NK-92 (cell line): ENCODE measurements at regions not wholly inside any gene's neighbourhood (a gene's known extent, or its start where the extent isn't known, plus 50 kb on each side); places are given as distances from the start of the nearest gene placed in this dataset.

Source experiments
- DNase-seq: peaks from one replicate; lab custom pipeline; 2025; ENCODE audit not compliant: unreplicated experiment; lab: John Stamatoyannopoulos, UW

DNA sequence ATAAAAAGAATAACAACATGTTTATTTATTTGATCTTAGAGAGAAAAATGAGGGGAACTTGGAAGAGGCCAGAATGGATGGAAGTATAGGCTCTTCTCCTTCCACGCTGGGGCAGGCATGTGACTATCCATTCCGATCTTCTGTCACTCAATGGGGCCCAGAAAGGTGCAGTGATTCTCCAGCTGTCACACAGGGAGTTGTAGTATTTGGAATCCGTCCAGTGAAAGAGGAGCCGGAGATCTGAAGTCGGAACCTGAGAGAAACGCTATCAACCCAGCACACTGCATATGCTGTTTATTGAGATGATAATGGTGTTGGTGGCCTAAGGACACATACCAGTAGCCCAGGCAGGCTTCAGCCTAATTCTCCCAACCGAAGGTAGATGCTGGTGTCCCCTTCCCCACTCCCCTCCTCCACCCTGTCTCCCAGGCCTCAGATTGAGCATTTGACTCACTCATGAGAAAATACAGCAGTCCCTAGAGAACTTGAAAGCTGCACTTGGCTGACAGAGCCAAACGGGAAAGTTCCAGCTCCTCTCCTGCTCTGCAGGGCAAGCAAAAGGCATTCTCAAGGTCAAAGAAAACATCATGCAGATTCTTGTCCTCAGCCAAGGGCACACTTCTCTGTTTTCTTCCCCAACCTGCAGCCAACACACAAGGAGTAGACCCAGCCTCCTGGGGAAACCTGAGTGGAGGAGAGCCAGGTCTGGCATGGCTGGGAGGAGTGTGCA is 100.4 kb downstream of the IRF2BPL start:
- no peak for DNase-seq

DNA sequence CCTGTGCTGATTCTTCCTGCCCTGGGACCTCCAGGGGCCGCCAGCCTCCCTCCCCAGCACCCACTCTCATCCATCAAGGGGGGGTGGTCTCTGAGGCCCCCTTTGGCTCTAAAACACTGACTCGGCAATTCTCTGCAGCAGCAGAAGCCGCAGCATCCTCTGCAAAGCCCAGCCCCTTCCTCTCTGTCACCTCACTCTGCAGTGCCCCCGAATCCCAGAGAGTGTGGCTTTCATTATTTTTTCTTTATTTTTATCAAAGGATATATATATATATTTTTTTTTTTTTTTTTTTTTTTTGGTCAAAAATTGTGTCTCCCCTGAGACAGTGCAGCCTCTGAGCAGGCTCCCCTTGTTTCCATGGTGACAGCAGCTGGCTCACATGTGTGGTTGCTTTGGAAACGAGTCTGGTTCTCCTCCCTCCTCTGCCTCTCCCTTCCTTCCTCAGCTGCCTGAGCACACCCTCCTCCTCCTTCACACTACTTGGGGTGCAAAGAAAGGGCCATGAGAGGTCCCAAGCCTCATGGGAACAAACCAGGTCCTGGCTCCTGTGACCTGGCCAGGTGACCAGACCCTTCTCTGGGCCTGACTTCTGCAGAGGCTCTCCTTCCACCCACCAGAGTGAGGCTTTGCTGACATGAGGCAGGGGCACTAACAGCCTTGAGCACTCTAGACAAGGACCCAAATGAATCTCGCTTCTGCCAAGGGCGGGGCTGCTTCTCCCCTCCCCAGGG is 100.5 kb downstream of the LRRC74A start:
- DNase-seq: no peak

DNA sequence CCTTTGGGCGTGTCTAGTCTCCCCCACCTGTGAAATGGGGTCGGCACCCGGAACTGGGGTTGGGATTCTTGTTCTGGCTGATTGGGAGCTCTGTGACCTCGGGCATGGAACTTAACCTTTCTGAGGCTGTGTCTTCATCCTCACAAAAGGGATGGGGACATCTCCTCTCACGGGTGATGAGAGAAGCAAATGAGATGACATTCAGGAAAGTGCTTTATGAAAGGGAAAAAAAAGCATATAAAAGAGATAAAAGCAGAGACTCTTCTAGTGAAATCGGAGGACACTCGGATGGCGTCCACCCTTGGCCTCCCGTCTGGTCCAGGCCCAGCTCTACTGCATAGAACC is 98.9 kb downstream of the LRRC74A start:
- no peak for DNase-seq

DNA sequence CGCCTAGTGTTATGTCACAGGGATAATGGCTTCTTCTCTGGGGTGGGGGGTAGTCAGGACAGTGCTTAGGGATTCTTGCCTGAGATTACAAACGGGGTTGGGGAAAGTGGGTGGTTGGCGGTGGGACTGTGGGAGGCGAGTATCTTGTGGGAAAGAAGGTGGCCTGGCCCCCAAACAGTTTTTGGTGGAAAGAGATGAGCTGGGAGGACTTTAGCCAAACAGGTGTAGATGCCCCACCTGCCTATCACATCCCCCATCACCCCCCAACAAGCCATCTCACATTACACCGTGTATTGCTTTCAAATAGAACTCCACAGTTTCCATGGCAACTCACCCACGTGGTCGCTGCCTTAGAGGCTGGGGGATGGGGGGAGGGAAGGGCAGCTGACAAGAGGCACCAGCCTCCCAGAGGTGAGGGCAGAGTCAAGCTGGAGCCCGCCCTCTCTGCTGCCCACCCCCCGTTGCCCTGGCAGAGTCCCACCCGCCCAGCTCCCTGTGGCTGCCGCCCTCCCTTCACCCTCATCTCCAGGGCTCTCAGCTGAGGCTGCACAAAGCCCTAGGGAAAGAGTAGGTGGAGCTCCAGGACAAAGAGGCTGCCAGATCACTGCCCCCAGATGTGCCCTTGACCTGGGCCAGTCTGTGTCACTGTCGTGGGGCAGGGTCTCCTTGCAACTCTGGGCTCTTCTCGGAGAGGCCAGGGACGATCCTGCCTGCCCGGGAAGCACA is 98.3 kb downstream of the LRRC74A start:
- DNase-seq: no peak

DNA sequence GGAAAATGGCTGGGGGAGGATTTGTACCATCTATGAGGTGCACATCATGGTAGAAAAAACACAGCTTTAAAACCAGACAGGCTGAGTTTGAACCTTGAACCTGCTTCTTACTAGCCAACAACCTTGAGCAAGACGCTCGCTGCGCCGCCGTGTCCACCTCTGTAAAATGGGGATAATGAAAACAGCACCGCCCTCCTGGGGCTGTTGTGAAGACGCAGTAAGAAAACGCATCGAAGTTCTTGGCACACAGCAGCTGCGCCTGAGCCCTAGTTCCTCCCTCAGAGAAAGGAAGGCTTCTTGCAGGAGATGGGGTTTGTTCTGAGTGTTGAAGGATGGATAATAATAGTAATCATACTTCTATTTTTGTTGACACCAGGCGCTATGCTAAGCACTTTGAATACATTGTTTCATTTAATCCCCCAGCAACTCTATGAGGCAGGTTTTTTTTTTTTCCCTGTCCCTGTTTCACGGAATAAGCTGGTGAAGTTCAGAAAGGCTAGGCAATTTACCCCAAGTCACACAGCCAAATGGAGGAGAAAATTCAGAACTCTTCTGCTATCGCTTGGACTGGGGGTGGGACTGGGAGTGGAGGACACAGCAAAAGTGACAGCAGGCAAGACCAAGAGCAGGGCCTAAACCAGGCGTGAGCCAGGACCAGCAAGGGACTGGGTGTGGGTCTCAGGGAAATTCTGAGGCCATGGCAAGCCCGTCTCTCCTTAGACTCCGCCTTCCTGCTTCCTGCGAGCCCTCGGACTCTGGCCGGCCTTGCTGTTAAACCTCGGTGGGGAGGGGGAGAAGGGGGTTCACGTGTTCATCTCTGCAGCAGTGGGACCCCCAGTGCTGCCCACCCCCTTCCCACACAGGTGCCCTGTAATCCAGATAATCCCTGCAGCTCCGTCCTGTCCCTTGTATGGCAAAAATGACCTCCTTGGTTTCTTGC is 97.5 kb downstream of the LRRC74A start:
- no peak for DNase-seq

DNA sequence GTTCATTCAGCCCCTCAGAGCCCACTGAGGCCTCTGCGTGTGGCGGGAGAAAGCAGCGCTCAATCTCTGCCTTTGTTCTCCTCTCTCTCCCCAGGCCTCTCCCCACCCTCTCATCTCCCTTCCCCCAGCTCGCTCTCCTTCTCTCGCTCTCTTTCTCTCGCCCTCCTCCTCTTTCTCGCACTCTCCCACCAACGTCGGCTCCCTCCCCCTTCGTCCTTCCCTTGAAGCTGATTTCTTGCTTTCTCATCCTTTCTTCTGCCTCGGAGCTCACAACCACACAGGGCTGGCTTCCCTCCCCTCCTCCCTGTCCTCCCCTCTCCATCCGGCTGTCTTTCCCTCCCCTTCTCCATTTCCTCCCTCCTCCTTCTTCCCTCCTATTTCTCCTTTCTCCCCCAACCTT is 96.4 kb downstream of the LRRC74A start:
- DNase-seq: no peak

DNA sequence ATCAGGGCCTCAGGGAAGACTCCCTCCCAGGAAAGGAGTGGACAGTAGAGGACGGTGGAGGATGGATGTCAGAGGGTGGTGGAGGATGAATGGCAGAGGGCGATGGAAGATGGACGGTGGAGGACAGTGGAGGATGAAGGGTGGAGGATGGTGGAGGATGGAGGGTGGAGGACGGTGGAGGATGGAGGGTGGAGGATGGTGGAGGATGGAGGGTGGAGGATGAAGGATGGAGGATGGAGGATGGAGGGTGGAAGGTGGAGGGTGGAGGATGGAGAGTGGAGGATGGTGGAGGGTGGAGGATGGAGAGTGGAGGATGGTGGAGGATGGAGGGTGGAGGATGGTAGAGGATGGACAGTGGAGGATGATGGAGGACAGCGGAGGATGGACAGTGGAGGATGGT is 95.9 kb downstream of the LRRC74A start:
- no peak for DNase-seq

DNA sequence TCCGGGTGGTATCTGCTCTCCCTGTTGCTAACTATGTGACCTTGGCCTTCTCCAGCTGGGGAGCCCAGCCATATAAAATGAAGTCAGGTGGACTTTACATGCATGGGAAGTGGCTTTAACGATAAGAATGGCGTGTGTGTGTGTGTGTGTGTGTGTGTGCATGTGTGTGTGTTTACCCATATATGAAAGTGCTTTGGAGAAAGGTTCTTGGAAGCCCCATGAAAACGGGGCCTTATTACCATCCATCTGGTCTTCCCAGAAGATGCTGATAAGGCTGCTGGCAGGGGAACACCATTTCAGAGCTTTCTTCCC is 94.8 kb downstream of the LRRC74A start:
- DNase-seq: no peak

DNA sequence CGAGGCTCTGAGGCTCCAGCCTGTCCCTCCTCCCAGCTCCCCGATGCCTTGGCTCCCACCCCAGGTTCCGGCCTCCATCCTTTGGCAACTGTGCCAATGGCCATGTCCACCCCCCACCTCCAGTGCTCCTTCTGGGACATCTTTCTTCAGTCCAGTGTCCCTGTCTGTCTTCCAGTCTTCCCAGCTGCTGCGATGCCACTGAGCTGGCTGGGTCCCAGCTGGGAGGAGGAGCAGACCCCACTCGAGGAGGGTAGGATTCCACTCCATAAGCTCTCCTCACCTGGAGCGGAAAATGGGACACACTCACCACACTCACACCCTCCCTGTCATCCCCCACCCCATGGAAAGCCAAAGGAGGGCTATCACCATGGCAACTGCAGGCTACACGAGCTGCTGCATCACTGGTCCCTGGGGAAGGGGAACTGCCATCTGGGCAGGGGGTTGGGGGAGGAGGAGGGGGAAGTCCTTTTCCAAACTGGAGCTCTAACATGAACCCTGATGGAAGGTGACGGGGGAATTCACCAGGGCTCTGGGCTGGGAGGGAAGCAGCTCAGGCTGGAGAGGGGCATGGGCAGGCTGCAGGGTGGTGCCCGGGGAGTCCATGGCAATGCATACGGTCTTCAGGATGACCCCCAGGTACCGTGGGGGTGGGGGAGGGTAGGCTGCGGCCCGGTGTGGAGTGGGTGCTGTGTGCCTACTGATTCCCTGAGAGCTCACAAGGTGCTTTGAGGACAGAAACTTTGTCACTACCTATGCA is 94.3 kb downstream of the LRRC74A start:
- no peak for DNase-seq

DNA sequence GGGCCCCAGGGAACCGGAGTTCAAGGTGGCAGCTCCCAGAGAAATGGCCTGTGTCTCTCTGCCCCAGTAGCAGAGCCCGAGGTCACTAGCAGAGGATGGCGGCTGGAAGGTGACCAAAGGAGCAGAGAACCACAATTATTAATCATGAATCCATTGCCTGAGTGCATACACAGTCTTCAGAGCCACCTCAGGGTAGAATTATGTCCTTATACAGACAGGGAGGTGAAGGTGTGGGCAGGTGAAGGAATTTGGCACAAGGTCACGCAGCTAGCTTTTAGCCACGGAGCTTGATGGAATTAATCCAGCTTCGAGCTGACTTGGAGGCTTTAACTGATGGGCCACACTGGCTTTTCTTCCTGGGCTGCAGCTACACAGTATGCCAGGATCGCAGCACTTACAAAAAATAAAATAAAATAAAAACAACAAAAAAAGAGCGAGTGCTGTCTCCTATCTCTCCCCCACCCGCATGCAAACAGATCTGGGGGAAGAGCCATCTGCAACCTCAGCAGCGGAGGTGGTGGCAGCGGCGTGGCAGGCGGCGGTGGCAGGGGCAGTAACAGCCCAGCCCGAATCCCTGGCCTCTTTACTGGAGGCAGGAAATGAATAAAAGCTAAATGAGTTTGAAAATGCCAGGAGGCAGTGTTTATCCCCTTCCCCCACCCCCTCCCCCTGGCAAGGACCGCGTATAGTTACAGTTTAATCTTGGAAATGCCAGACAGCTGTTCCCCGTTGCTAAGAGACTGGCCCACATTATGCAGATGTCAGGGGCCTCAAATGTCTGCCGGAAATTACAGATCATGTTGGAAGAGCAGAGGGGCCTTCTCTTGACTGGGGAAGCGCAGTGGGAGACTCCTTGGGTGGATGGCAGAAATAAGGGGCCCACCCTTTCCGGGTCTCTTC is 93.5 kb downstream of the LRRC74A start:
- DNase-seq: no peak
